ENCODE measurements at regions not wholly inside any gene's neighbourhood (a gene's known extent, or its start where the extent isn't known, plus 50 kb on each side); places are given as distances from the start of the nearest gene placed in this dataset.

- Histone ChIP-seq H3K4me1 (no peaks in the 10 kb centered on the region), H3K4me3 (no peak overlapping the region), H3K36me3 (no peaks in the 10 kb centered on the region), H3K27ac (no peak overlapping the region), H3K27me3 (no peaks in the 10 kb centered on the region), H3K9me3 (no peaks in the 10 kb centered on the region)
- intact Hi-C loops (cut with DNase I) = no loop called here
- no peak for DNase-seq (ENCODE audit: low spot score in 2 of 2)
- no peak for TF ChIP-seq CTCF (IDR thresholded peaks at IDR 0.05)
Observed at GRCh38 chr3:28781053-28781452, 432.4 kb upstream of the AZI2 start.

DNA sequence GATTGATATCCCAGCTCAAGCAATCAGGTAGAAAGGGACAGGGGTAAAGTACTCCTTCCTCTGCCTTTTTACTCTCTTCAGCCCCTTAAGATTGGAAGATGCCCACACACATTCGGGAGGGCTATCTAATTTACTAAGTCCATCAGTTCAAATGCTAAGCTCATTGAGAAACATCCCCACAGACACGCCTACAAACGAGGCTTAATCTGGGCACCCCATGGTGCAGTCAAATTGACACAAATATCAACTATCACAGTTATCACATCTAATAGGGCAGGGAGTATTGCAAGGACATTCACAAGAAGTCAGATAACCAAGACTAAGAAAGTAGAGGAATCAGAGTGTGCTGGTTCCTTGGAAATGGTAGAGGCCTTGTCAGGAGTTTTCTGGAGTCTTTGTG is 437.8 kb upstream of the AZI2 start:
- DNase-seq (ENCODE audit: low spot score in 2 of 2) = no peak
- H3K27ac ChIP-seq = no peak overlapping the region
- H3K4me3 ChIP-seq = no peak overlapping the region
- intact Hi-C loops (cut with DNase I) = no loop called here
- H3K9me3 ChIP-seq = no peaks in the 10 kb centered on the region
- H3K36me3 ChIP-seq = no peaks in the 10 kb centered on the region
- TF ChIP-seq CTCF (IDR thresholded peaks at IDR 0.05) = no peak
- no peaks in the 10 kb centered on the region for H3K27me3 ChIP-seq
- peaks cover 0 to 4% of the 10 kb centered on the region in 2 donors for H3K4me1 ChIP-seq

DNA sequence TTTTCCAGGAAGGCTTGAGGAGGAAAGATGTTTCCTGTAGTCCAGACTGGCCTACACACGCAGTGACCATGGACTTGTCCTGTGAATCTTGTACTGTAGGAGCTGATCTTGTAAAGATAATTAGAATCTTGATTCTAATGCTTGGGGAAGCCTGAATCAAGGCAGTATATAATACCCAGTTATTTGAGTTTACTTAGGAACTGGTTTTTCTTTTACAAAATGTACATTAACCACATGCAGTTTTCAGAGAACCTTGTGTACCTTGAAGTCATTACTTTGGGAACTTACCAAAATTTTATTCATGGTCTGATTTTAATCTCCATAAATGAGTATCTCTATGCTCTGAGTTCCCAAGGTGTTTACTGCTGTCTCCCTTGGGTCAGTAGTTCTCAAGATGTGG is 439.9 kb upstream of the AZI2 start:
- H3K36me3 ChIP-seq = no peaks in the 10 kb centered on the region
- DNase-seq (ENCODE audit: low spot score in 2 of 2) = no peak
- intact Hi-C loops (cut with DNase I) = no loop called here
- no peak for TF ChIP-seq CTCF (IDR thresholded peaks at IDR 0.05)
- H3K9me3 ChIP-seq = no peaks in the 10 kb centered on the region
- no peak overlapping the region for H3K27ac ChIP-seq
- no peaks in the 10 kb centered on the region for H3K27me3 ChIP-seq
- peaks cover 0 to 4% of the 10 kb centered on the region in 2 donors for H3K4me1 ChIP-seq
- no peak overlapping the region for H3K4me3 ChIP-seq

DNA sequence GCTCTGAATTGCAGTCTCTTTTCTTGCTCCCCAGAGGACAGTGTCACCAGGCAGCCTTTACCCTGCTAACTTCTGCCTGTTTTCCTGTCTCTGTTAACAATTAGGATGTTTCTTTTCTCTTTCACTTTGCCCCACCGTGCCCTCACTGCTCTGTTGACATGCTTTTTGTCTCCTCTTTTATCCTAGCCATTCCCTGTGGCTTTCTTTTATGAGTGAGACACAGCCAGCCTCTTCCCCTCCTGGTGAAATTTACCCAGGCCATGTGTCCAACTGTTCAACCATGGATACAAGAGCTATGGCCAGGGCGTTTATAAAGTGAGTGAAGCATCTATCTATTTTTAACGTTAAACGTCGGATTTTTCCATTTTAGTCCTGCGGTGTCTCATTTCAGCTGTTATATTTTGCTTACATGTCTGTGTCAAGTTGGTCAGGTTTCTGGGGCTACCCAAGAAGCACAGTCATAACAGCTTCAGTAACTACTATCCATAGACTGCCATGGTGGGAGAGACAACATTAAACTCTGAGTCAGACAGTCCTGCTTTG is 443.2 kb upstream of the AZI2 start:
- H3K27me3 ChIP-seq = no peaks in the 10 kb centered on the region
- H3K36me3 ChIP-seq = no peaks in the 10 kb centered on the region
- no peak overlapping the region for H3K27ac ChIP-seq
- intact Hi-C loops (cut with DNase I) = no loop called here
- DNase-seq (ENCODE audit: low spot score in 2 of 2) = no peak
- no peak for TF ChIP-seq CTCF (IDR thresholded peaks at IDR 0.05)
- peaks cover 0 to 4% of the 10 kb centered on the region in 2 donors for H3K4me1 ChIP-seq
- no peak overlapping the region for H3K4me3 ChIP-seq
- no peaks in the 10 kb centered on the region for H3K9me3 ChIP-seq

DNA sequence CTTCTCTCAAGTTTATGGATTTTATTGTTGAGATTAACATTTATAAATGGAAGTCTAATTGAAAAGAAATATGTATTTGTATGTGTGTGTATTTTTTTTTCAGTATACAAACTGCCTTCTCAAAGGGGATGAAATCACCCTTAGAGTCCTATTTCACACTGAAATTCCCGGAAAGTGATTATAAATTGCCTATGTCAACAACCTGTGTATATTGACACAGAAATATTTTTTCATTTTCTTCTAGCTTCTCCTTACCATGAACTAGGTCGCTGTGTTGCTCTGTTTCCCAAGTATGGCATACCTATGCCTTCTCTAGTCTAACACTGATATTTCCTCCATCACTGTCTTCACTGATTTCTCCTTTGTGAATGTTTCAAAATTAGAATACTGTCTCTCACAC is 444.0 kb upstream of the AZI2 start:
- Histone ChIP-seq H3K4me3 (no peak overlapping the region), H3K9me3 (no peaks in the 10 kb centered on the region), H3K4me1 (peaks cover 0 to 4% of the 10 kb centered on the region in 2 donors), H3K27ac (no peak overlapping the region), H3K36me3 (no peaks in the 10 kb centered on the region), H3K27me3 (no peaks in the 10 kb centered on the region)
- intact Hi-C loops (cut with DNase I) = no loop called here
- DNase-seq (ENCODE audit: low spot score in 2 of 2) = no peak
- TF ChIP-seq CTCF (IDR thresholded peaks at IDR 0.05) = no peak

- intact Hi-C loops (cut with DNase I) = no loop called here
- no peak for TF ChIP-seq CTCF (IDR thresholded peaks at IDR 0.05)
- H3K4me1 ChIP-seq = no peaks in the 10 kb centered on the region
- H3K27ac ChIP-seq = no peak overlapping the region
- H3K27me3 ChIP-seq = no peaks in the 10 kb centered on the region
- no peaks in the 10 kb centered on the region for H3K36me3 ChIP-seq
- no peaks in the 10 kb centered on the region for H3K9me3 ChIP-seq
- no peak overlapping the region for H3K4me3 ChIP-seq
- DNase-seq (ENCODE audit: low spot score in 2 of 2) = no peak
Observed at GRCh38 chr3:28799084-28799483, 450.5 kb upstream of the AZI2 start.

All from ascending aorta (tissue), 2 donors.